Stimulated activated CD4-positive, alpha-beta T cell treated with anti-CD3 and anti-CD28 coated beads, Interleukin-15, amount 100 ng/mL, for 48 hours (primary cell): ENCODE measurements at regions not wholly inside any gene's neighbourhood (a gene's known extent, or its start where the extent isn't known, plus 50 kb on each side); places are given as distances from the start of the nearest gene placed in this dataset.

Source experiments
- DNase-seq, 2 donors: peaks; one replicate each; pipeline ENCODE4 v3.0.0-alpha.2; 2020; ENCODE audit warnings: low read depth in 2 of 2

DNA sequence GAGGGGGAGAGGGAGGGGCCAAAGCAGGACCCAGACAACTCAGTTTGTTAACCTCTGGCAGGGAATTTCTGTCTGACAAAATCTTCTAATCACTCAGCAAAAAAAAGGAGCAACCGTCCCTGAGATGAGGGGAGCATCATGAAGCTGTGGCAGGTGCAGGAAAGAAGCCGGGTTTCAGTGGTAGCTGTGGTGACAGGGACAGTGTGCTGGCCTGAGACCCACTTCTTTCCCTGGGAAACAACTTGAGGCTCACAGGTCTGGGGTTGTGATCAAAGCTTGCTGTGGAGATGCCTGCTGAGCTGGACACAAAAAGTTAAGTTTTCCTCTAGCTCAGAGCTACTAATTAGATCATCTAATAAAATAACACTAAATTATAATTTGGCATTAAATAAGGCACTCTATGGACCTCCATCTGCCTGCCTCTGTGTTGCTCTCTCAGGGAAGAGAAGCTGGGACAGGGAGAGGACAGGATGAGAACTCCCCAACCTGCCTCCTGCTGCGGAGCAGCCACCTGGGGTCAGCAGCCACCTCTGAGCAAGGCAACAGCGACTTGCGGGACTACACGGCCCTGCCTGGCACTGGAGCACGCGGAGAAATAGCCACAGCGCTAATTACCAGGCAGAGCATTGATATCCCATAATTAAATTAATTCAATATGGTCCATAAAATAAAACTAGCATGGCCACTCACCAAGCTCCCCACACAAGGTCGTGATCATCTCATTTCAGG lies 104.6 kb upstream of the TEX51 start:
- DNase-seq, result no peak

GRCh38 chr2:126795656-126796055 lies 103.0 kb upstream of the TEX51 start:
- no peak for DNase-seq

GRCh38 chr2:126796931-126797621 lies 101.6 kb upstream of the TEX51 start:
- DNase-seq, result no peak

- no peak for DNase-seq
These were observed 100.9 kb upstream of the TEX51 start for GRCh38 chr2:126797622-126798275.

GRCh38 chr2:126798276-126799140 lies 100.2 kb upstream of the TEX51 start:
- DNase-seq, result no peak

- no peak for DNase-seq
These were observed 99.4 kb upstream of the TEX51 start for GRCh38 chr2:126799301-126799700.

GRCh38 chr2:126801473-126801872 lies 97.2 kb upstream of the TEX51 start:
- no peak for DNase-seq

GRCh38 chr2:126802316-126802715 lies 96.4 kb upstream of the TEX51 start:
- DNase-seq, result no peak

DNA sequence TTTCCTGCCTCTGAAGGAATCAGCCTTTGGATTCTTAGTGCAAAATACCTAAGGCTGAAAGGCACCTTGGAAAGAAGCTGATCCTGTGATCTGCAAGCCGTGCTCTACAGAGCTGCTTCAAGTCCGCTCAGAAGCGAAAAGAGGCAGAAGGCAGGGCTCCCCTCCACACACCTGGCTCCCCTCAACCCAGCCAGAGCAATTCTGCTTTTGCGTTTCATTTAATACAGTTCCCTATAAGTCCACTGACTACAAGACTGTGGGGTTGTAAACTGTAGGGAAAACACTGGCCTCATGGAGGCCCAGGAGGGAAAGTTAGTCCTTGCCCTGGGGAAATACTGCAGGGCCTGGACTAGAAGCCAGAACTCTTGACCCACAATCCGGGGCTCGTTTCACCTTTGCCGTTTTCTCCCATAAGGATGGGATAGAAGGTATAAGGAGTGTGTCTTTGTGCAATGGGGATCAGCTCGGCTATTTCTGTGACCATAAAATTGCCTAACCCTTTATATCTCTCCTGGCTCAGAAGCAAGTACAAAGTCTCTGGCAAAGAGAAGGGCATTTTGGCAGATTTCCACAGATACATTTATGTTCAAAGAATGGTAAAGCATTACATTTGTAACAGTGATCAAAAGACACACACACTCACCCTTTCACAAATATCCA lies 95.8 kb upstream of the TEX51 start:
- DNase-seq, result no peak

DNA sequence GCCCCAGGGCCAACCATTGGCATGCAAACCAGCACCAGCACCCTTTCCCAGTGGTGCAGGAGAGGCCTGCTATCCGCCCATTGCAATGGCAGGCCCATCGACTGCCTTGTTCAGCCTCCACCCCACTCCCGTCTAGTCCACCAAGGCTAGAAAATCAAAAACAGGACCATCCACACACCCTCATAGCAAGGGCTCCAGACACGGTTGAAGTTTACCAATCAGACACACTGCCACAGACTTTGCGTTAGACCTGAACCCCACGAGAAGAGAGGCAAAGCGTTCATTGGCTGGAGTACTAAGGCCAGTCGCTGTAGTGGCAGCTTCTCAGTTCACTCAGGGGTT lies 95.3 kb upstream of the TEX51 start:
- DNase-seq, result no peak

GRCh38 chr2:126804347-126804746 lies 94.3 kb upstream of the TEX51 start:
- no peak for DNase-seq

DNA sequence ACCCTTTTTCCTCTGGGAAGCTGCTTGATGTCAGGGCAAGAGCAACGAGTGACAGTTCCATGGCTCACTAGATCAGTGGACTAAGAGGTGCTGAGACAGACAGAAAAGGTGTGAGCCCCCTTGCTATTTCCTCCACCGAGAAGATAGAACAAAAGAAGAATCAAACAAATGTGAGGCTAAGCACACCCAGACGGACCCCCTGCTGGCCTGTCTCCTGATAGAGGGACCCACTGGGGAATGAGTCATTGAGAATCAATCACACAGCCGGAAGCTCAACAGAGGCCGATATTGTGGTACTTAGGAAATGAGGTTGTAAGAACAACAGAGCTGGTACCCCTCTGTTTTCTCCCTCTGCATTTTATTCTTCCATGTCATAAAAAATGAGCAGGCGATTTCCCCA lies 89.8 kb upstream of the TEX51 start:
- DNase-seq, result no peak

DNA sequence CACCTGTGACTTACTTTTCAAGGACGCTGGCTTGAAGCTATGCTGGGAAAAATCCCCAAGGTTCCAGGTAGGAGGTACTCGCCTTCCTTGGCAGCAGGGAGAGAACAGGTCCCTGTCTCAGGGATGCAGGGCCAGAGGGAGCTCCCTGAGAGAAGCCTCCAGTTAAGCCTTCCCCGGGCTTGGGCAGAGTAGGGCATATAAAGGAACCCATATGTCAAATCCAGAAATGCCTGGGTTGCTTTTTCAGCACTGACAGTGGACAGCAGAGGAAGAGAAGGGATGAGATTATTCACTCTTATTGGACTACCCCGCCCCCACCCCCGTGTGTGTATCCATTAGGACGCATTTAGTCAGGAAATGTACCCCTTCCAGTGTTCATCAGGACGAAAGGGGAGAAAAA lies 89.3 kb upstream of the TEX51 start:
- no peak for DNase-seq

- DNase-seq, result no peak
These were observed 88.7 kb upstream of the TEX51 start for GRCh38 chr2:126810001-126810400.

- no peak for DNase-seq
These were observed 87.6 kb upstream of the TEX51 start for GRCh38 chr2:126811101-126811500.

- no peak for DNase-seq
These were observed 81.5 kb upstream of the TEX51 start for GRCh38 chr2:126817172-126817571.

- DNase-seq, result no peak
These were observed 76.6 kb upstream of the TEX51 start for GRCh38 chr2:126822115-126822514.

- no peak for DNase-seq
These were observed 75.8 kb upstream of the TEX51 start for GRCh38 chr2:126822921-126823320.

GRCh38 chr2:126823951-126824350 lies 74.7 kb upstream of the TEX51 start:
- DNase-seq, result no peak

GRCh38 chr2:126824663-126825062 lies 74.0 kb upstream of the TEX51 start:
- DNase-seq, result no peak

DNA sequence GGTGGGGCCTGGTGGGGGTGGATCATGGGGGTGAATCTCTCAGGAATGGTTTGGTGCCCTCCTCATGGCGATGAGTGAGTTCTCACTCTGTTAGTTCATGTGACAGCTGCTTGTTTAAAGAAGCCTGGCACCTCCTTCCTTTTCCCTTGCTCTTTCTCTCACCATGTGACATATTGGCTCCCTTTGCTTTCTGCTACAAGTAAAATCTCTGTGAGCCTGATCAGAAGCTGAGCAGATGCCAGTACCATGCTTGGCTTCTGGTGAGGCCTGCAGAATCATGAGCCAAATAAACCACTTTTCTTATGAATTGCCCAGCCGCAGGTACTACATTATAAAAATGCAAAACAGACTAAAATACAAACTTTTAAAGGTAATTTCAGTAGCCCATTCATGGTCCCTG lies 73.4 kb upstream of the TEX51 start:
- no peak for DNase-seq

- no peak for DNase-seq
These were observed 72.2 kb upstream of the TEX51 start for GRCh38 chr2:126826491-126826890.
